OCI-LY7 (cell line): ENCODE measurements at regions not wholly inside any gene's neighbourhood (a gene's known extent, or its start where the extent isn't known, plus 50 kb on each side); places are given as distances from the start of the nearest gene placed in this dataset.

Experiments used
- BruUV-seq: library from RNA; stranded (reverse); fragments of 400-500 nt; replicated peaks from 2 replicates; lab custom pipeline; 2021; lab: Mats Ljungman, UMichigan
- CTCF ChIA-PET: fragments of 300-600 bp; sonication (Branson Sonifier 250); formaldehyde crosslinking; loops from one replicate; lab custom pipeline; 2022; ENCODE audit warnings: antibody characterized with exemption; ENCODE audit not compliant: unreplicated experiment; lab: Charles Lee
- POLR2A ChIA-PET: fragments of 300-600 bp; sonication (Branson Sonifier 250); formaldehyde crosslinking; loops from one replicate; lab custom pipeline; 2022; ENCODE audit warnings: antibody characterized with exemption; lab: Charles Lee
- DNase-seq: peaks from one replicate; pipeline ENCODE4 v3.0.0-alpha.2; 2015; ENCODE audit warnings: low spot score
- H2AFZ ChIP-seq: fragments of 200-600 bp; sonication (generic), shearing (Covaris generic); 2 replicates; pipeline ENCODE4 v1.6.1; 2014; ENCODE audit warnings: mild to moderate bottlenecking, antibody characterized with exemption, low read length, moderate library complexity
- H3K27ac ChIP-seq: fragments of 200-600 bp; sonication (generic); 2 replicates; pipeline ENCODE4 v1.5.1; 2014; ENCODE audit warnings: mixed run types, low read depth, mild to moderate bottlenecking, moderate library complexity, low read length, inconsistent platforms; ENCODE audit not compliant: poor library complexity, severe bottlenecking
- H3K36me3 ChIP-seq: fragments of 200-600 bp; sonication (generic); 2 replicates; pipeline ENCODE4 v1.6.1; 2014; ENCODE audit warnings: mild to moderate bottlenecking, antibody characterized with exemption, low read length, moderate library complexity, mixed read lengths; ENCODE audit not compliant: insufficient read depth
- H3K4me1 ChIP-seq: fragments of 200-600 bp; sonication (generic); 2 replicates; pipeline ENCODE4 v1.5.1; 2014; ENCODE audit warnings: mild to moderate bottlenecking, low read length; ENCODE audit not compliant: insufficient read depth, poor library complexity, severe bottlenecking
- H3K4me2 ChIP-seq: fragments of 200-600 bp; sonication (generic); 2 replicates; pipeline ENCODE4 v1.6.1; 2014; ENCODE audit warnings: mild to moderate bottlenecking, low read length
- H3K4me3 ChIP-seq: fragments of 200-600 bp; sonication (generic); 2 replicates; pipeline ENCODE4 v1.5.1; 2014; ENCODE audit warnings: mild to moderate bottlenecking, low read depth, low read length; ENCODE audit not compliant: poor library complexity, severe bottlenecking
- H3K79me2 ChIP-seq: fragments of 200-600 bp; sonication (generic); 2 replicates; pipeline ENCODE4 v1.6.1; 2016; ENCODE audit warnings: low read depth, mild to moderate bottlenecking, low read length, moderate library complexity, mixed read lengths; ENCODE audit not compliant: insufficient read depth
- H3K9me2 ChIP-seq: fragments of 200-600 bp; sonication (generic); 2 replicates; pipeline ENCODE4 v1.6.1; 2016; ENCODE audit warnings: mild to moderate bottlenecking, low read length, mixed read lengths; ENCODE audit not compliant: insufficient read depth
- H3K9me3 ChIP-seq: fragments of 200-600 bp; sonication (generic); 2 replicates; pipeline ENCODE4 v1.6.1; 2014; ENCODE audit warnings: mild to moderate bottlenecking, mixed run types, low read length, mixed read lengths
- H4K20me1 ChIP-seq: fragments of 200-600 bp; sonication (generic); 2 replicates; pipeline ENCODE4 v1.6.1; 2014; ENCODE audit warnings: mild to moderate bottlenecking, antibody characterized with exemption, low read length, moderate library complexity, mixed read lengths; ENCODE audit not compliant: insufficient read depth
- EZH2phosphoT487 ChIP-seq: fragments of 200-600 bp; sonication (generic); IDR thresholded peaks from 2 replicates; pipeline ENCODE4 v1.6.1; 2018; ENCODE audit warnings: low read depth, borderline replicate concordance, mild to moderate bottlenecking, mixed run types, antibody characterized with exemption, low read length, moderate library complexity, mixed read lengths
- intact Hi-C: fragments of 100-400 bp; cut with micrococcal nuclease; formaldehyde crosslinking; loops from one replicate; pipeline ENCODE4 v1.10.0; 2022; ENCODE audit not compliant: unreplicated experiment
- TF ChIP-seq, protein P1 (sequence below): fragments of 200-600 bp; sonication (generic); conservative IDR thresholded peaks from 2 replicates; pipeline ENCODE4 v1.5.1; 2014; ENCODE audit warnings: mild to moderate bottlenecking, antibody characterized with exemption, low read length, moderate library complexity, mixed read lengths

DNA sequence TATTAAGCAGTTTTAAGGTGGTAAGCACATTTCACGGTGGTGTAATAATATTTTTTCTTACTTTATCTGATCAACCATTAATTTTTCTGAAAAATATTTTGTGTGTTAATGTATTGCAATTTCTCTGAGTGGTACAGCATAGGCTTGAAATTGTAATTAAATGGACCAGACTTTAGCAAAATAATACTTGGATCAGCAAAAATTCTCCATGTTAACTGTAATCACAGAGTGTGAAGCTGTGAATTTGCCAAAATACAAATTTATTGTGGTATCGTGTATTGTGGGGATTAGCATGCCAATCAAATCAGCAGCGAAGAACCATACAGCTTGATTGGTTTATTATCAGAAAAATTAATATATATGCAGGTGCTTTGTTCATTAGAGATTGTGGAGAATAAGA, 1088.9 kb upstream of the GYPC start:
- no peak for DNase-seq
- H3K4me2 ChIP-seq, result no peak overlapping the region
- H3K9me3 ChIP-seq, result no peaks in the 10 kb centered on the region
- H3K27ac ChIP-seq, result no peak overlapping the region
- H3K36me3 ChIP-seq, result no peaks in the 10 kb centered on the region
- TF ChIP-seq, protein P1, sequence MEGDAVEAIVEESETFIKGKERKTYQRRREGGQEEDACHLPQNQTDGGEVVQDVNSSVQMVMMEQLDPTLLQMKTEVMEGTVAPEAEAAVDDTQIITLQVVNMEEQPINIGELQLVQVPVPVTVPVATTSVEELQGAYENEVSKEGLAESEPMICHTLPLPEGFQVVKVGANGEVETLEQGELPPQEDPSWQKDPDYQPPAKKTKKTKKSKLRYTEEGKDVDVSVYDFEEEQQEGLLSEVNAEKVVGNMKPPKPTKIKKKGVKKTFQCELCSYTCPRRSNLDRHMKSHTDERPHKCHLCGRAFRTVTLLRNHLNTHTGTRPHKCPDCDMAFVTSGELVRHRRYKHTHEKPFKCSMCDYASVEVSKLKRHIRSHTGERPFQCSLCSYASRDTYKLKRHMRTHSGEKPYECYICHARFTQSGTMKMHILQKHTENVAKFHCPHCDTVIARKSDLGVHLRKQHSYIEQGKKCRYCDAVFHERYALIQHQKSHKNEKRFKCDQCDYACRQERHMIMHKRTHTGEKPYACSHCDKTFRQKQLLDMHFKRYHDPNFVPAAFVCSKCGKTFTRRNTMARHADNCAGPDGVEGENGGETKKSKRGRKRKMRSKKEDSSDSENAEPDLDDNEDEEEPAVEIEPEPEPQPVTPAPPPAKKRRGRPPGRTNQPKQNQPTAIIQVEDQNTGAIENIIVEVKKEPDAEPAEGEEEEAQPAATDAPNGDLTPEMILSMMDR, result no peak
- no peak for TF ChIP-seq EZH2phosphoT487
- CTCF ChIA-PET, result no interaction called here
- H3K4me3 ChIP-seq, result no peak overlapping the region
- POLR2A ChIA-PET, result interaction anchor here (0.7 to 1.0 kb wide), 2 partner anchors 9 to 758 kb away, joined by 3 read pairs; no protein-coding TSS in a partner anchor
- no peak overlapping the region for H2AFZ ChIP-seq
- no peaks in the 10 kb centered on the region for H4K20me1 ChIP-seq
- H3K79me2 ChIP-seq, result no peaks in the 10 kb centered on the region
- intact Hi-C loops, result no loop called here
- no TSS peak for BruUV-seq
- H3K4me1 ChIP-seq, result no peaks in the 10 kb centered on the region
- H3K9me2 ChIP-seq, result no peaks in the 10 kb centered on the region

DNA sequence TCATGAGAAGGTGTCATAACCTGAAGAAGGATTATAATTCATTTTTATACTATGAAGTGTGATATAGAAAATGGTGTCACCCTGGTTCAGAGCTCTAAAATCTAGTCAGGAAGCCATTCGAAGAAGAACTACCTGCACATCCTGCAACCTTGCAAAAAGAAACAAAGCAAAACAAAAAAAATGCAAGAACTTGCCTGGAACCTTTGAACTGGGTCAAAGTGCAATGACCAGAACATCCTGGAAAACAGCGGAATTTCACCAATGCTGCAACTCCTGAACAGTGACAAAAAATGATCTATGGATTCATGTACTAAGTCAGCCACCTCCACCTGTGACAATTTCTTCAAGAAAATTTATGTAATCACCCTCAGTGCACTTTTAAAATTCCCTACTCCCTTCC, 1083.3 kb upstream of the GYPC start:
- Histone ChIP-seq H3K4me3 (no peak overlapping the region), H4K20me1 (no peaks in the 10 kb centered on the region), H3K36me3 (no peaks in the 10 kb centered on the region), H3K79me2 (no peaks in the 10 kb centered on the region), H3K9me2 (no peaks in the 10 kb centered on the region), H3K27ac (no peak overlapping the region), H3K9me3 (no peaks in the 10 kb centered on the region), H2AFZ (no peak overlapping the region), H3K4me1 (no peaks in the 10 kb centered on the region), H3K4me2 (no peak overlapping the region)
- POLR2A ChIA-PET, result no interaction called here
- DNase-seq, result no peak
- CTCF ChIA-PET, result no interaction called here
- TF ChIP-seq, protein P1, result no peak
- TF ChIP-seq EZH2phosphoT487, result no peak
- intact Hi-C loops, result no loop called here
- no TSS peak for BruUV-seq

DNA sequence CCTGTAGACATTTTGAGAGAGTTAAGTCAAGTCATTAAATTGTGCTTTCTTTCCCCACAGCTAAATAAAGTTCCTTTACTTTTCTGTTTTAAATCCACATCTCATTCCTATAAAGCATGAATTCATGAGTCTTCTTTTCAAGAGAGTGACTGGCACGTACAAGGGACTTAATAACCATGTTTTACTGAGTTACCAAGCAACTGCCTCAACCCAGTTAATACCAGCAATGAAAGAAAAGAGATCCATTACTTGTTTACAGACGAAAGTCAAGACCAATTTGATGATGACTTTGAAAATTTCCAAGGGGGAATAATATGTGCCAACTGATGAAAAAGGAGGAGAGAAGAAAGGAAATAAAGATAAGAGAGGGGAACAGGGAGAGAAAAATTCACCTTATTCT, 1082.5 kb upstream of the GYPC start:
- ChIA-PET POLR2A (interaction anchor here (0.6 kb wide), 1 partner anchor 108 kb away, joined by 3 read pairs; no protein-coding TSS in a partner anchor), CTCF (no interaction called here)
- no peak for DNase-seq
- Histone ChIP-seq H3K9me2 (no peaks in the 10 kb centered on the region), H3K9me3 (no peaks in the 10 kb centered on the region), H4K20me1 (no peaks in the 10 kb centered on the region), H3K27ac (no peak overlapping the region), H3K4me1 (no peaks in the 10 kb centered on the region), H3K4me2 (no peak overlapping the region), H3K36me3 (no peaks in the 10 kb centered on the region), H3K79me2 (no peaks in the 10 kb centered on the region), H2AFZ (no peak overlapping the region), H3K4me3 (no peak overlapping the region)
- TF ChIP-seq, protein P1, result no peak
- TF ChIP-seq EZH2phosphoT487, result no peak
- BruUV-seq, result no TSS peak
- intact Hi-C loops, result no loop called here
